ENCODE measurements at regions not wholly inside any gene's neighbourhood (a gene's known extent, or its start where the extent isn't known, plus 50 kb on each side); places are given as distances from the start of the nearest gene placed in this dataset.

DNA sequence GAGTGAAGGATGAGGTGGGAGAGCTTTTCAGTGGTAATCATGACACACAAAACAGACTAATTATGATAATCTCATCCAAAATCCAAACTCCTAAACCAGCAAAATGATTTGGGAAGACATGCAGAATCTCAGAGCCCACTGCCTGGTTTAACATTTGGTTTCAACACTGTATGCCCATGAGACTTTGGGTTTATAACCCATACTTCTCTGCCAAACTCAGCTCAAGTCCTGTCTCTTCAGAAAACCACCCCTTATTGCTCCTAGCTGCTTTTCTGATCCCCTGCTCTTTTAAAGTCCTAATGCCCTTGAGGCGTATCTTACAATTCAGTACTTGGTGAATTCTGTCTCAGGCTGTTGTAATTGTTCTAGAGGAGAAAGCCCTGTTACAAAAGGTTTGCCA is 593.0 kb upstream of the ID2 start:
- Histone ChIP-seq H3K9me3 (no peaks in the 10 kb centered on the region), H3K4me3 (no peak overlapping the region), H3K4me1 (peaks cover 0 to 9% (median 6%) of the 10 kb centered on the region in 3 donors), H3K36me3 (no peaks in the 10 kb centered on the region), H3K27ac (no peak overlapping the region), H3K27me3 (no peaks in the 10 kb centered on the region)
- intact Hi-C loops (cut with DNase I), result no loop called here
- no peak for DNase-seq
- TF ChIP-seq, protein P1, sequence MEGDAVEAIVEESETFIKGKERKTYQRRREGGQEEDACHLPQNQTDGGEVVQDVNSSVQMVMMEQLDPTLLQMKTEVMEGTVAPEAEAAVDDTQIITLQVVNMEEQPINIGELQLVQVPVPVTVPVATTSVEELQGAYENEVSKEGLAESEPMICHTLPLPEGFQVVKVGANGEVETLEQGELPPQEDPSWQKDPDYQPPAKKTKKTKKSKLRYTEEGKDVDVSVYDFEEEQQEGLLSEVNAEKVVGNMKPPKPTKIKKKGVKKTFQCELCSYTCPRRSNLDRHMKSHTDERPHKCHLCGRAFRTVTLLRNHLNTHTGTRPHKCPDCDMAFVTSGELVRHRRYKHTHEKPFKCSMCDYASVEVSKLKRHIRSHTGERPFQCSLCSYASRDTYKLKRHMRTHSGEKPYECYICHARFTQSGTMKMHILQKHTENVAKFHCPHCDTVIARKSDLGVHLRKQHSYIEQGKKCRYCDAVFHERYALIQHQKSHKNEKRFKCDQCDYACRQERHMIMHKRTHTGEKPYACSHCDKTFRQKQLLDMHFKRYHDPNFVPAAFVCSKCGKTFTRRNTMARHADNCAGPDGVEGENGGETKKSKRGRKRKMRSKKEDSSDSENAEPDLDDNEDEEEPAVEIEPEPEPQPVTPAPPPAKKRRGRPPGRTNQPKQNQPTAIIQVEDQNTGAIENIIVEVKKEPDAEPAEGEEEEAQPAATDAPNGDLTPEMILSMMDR (IDR thresholded peaks at IDR 0.05), result no peak
- no peak for TF ChIP-seq POLR2A (IDR thresholded peaks at IDR 0.05)
- WGBS, 2 donors, result 100% methylated on average over 1 of the region's 1 CpG

- no peak overlapping the region for H3K27ac ChIP-seq
- TF ChIP-seq, protein P1 (IDR thresholded peaks at IDR 0.05), result no peak
- TF ChIP-seq POLR2A (IDR thresholded peaks at IDR 0.05), result no peak
- H3K4me1 ChIP-seq, result peaks cover 0 to 9% (median 6%) of the 10 kb centered on the region in 3 donors
- no peaks in the 10 kb centered on the region for H3K27me3 ChIP-seq
- H3K9me3 ChIP-seq, result no peaks in the 10 kb centered on the region
- WGBS, 2 donors, result 38 to 42% methylated on average over 7 of the region's 7 CpGs
- H3K4me3 ChIP-seq, result no peak overlapping the region
- no peak for DNase-seq
- intact Hi-C loops (cut with DNase I), result no loop called here
- no peaks in the 10 kb centered on the region for H3K36me3 ChIP-seq
These were observed 592.3 kb upstream of the ID2 start for GRCh38 chr2:8089596-8089995.

DNA sequence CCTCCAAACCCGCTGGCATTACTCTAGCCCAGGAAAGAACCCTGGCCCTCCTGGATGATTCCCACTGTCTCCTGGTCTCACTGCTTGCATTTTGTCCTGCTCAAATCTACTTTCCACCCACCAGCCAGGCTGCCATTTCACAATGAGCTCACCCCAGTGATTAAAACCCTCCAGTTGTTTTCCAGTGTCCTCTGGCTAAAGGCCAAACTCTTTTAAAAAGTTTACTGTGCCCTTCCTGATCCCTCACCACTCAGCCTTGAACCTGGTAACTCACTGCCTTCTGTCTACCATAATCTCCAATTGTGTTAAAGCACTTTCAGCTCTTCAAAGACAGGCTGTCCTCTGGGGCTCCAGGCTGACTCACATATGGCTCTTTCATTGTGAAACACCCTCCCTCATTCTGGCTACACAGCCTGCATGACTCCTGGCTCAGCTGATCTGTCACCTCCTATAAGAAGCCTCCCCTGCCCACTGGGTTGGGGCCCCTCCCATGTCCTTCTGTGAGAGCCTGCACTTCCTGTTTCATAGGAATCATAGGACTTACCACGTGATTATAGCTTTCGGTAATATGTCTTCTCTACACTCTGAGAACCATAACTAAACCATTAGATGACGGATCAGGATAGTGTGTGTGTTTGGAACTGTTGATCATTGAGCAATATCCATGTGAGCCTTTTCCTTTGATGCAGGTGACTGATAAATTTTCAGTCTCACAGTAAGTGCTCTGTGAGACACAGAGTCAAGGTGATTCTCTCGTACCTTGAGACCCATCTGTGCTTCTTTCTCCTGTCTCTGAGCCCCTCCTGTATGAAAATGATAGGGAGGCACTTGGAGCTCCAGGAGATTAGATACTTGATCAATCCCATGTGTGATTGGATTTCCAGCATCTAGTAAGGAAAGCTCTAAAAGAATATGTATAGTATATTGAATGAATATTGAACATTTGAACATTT is 590.8 kb upstream of the ID2 start:
- intact Hi-C loops (cut with DNase I), result no loop called here
- 75 to 79% methylated on average over 5 of the region's 5 CpGs for WGBS, 2 donors
- H3K27me3 ChIP-seq, result no peaks in the 10 kb centered on the region
- H3K4me3 ChIP-seq, result no peak overlapping the region
- no peak for TF ChIP-seq POLR2A (IDR thresholded peaks at IDR 0.05)
- TF ChIP-seq, protein P1 (IDR thresholded peaks at IDR 0.05), result no peak
- H3K9me3 ChIP-seq, result no peaks in the 10 kb centered on the region
- peaks cover 0 to 9% (median 6%) of the 10 kb centered on the region in 3 donors for H3K4me1 ChIP-seq
- no peaks in the 10 kb centered on the region for H3K36me3 ChIP-seq
- H3K27ac ChIP-seq, result peak overlapping the region in 1 of 4 donors; percentile 29
- DNase-seq, result peak; percentile 18

DNA sequence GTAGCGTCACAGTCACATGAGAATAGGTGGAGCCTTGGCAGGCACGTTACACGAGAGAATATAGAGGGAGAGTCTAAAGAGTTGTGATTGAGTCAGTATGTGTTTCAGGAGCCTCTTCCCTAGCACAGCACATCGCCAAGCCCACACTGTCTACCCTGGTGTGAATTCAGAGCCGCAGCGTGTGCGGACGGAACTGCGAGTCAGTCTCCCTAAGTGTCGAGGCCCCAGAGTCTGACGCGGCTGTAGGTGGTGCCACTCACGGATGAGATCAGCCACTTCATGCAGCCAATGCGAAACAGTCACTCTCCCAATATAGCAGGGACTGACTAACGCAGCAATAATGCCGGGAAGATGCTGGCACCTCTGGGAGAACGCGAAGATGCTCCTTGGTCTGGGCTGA is 587.3 kb upstream of the ID2 start:
- DNase-seq, result no peak
- H3K4me1 ChIP-seq, result peaks cover 0 to 9% (median 6%) of the 10 kb centered on the region in 3 donors
- no peaks in the 10 kb centered on the region for H3K27me3 ChIP-seq
- H3K9me3 ChIP-seq, result no peaks in the 10 kb centered on the region
- TF ChIP-seq, protein P1 (IDR thresholded peaks at IDR 0.05), result no peak
- no peak for TF ChIP-seq POLR2A (IDR thresholded peaks at IDR 0.05)
- no peak overlapping the region for H3K4me3 ChIP-seq
- no peaks in the 10 kb centered on the region for H3K36me3 ChIP-seq
- intact Hi-C loops (cut with DNase I), result no loop called here
- 89 to 90% methylated on average over 15 to 18 of the region's 18 CpGs for WGBS, 2 donors
- H3K27ac ChIP-seq, result no peak overlapping the region

DNA sequence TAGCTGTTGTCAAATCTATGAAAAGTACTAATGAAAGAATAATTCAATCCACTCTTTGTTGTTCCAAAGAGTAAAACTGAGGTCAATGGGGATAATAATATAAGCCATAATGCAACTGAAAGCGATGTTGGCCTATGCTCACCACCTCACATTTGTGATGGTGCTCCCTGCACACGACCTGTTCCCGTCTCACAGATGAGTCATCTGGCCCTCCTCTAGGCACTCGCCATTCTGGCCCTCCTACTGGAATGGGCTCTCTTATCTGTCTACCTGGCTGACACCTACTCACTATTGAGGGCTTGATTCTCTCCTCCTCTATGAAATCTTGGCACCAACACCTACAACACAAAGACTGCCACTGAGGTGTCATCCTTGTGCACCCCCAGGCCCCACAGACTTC is 585.9 kb upstream of the ID2 start:
- H3K4me1 ChIP-seq, result peaks cover 0 to 2% (median 1%) of the 10 kb centered on the region in 3 donors
- TF ChIP-seq, protein P1 (IDR thresholded peaks at IDR 0.05), result no peak
- TF ChIP-seq POLR2A (IDR thresholded peaks at IDR 0.05), result no peak
- no peaks in the 10 kb centered on the region for H3K27me3 ChIP-seq
- no peaks in the 10 kb centered on the region for H3K36me3 ChIP-seq
- H3K4me3 ChIP-seq, result no peak overlapping the region
- intact Hi-C loops (cut with DNase I), result no loop called here
- no peaks in the 10 kb centered on the region for H3K9me3 ChIP-seq
- H3K27ac ChIP-seq, result no peak overlapping the region
- no peak for DNase-seq
- 70 to 78% methylated on average over 4 of the region's 4 CpGs for WGBS, 2 donors
